Choroid plexus epithelial cell (primary cell): ENCODE measurements at regions not wholly inside any gene's neighbourhood (a gene's known extent, or its start where the extent isn't known, plus 50 kb on each side); places are given as distances from the start of the nearest gene placed in this dataset.
"Not testable (repeated sequence)": the region's sequence is repeated elsewhere in the genome, so short reads cannot be mapped to it uniquely, and the experiment has no call there.

Experiments used
- DNase-seq: peaks from one replicate; pipeline ENCODE4 v3.0.0-alpha.2; 2010; ENCODE audit warnings: low read depth
- H3K4me3 ChIP-seq: 2 replicates; pipeline ENCODE4 v1.5.1; 2011; ENCODE audit warnings: low read depth, mild to moderate bottlenecking, control low read depth, low read length, moderate library complexity
- TF ChIP-seq, protein P1 (sequence below): conservative IDR thresholded peaks from 2 replicates; pipeline ENCODE4 v1.5.1; 2011; ENCODE audit warnings: low read depth, mild to moderate bottlenecking, control low read depth, inconsistent platforms, low read length, moderate library complexity

DNA sequence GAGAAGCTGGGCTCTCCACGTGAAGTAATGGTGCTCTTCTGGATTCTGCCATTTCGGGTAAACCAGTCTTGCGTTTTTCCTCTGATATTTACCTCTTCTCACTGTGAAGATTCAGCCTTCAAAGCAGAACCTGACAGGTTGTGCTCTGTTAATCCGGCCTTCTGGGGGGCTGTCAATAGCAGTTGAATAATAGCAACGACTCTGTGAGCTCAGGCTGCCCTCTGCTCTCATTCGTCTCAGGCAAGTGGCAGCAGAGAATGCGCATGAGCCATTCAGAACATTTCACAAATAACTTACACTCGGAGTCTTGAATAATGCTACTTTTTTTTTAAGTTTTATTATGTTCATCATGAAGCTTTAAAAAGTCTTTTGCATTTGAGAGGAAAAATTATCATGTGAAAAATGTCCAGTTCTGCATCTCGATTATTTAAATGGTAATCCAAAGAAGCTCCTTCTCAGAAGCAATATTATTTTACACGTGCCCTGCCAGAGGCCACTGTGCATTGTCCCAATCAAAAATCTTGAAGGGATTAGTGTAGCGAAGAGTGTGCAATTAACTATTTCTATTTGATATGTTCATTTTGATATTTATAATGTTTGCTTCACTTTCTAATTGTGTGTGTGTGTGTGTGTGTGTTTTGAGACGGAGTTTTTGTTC is 354.2 kb upstream of the FAT1 start:
- TF ChIP-seq, protein P1, sequence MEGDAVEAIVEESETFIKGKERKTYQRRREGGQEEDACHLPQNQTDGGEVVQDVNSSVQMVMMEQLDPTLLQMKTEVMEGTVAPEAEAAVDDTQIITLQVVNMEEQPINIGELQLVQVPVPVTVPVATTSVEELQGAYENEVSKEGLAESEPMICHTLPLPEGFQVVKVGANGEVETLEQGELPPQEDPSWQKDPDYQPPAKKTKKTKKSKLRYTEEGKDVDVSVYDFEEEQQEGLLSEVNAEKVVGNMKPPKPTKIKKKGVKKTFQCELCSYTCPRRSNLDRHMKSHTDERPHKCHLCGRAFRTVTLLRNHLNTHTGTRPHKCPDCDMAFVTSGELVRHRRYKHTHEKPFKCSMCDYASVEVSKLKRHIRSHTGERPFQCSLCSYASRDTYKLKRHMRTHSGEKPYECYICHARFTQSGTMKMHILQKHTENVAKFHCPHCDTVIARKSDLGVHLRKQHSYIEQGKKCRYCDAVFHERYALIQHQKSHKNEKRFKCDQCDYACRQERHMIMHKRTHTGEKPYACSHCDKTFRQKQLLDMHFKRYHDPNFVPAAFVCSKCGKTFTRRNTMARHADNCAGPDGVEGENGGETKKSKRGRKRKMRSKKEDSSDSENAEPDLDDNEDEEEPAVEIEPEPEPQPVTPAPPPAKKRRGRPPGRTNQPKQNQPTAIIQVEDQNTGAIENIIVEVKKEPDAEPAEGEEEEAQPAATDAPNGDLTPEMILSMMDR = no peak
- no peak overlapping the region for H3K4me3 ChIP-seq
- DNase-seq = no peak

DNA sequence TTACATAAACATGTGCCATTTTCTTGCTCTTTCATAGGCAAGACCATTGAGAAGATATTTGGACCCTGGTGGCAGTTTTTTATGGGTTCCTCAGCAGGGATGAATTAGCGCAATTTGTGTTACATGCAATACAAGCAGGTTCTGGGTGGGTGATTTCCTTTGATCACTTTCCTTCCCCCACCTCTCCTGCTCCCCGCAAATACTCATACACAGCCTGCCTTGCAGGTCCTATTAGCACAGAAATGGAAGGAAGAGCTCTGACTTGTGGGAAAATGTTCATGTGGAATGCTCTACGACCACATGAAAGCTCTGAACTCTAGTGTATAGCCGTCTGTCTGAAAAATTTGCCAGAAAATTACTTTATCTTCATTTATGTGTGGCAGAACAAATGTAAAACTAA is 361.0 kb upstream of the FAT1 start:
- H3K4me3 ChIP-seq = no peak overlapping the region
- TF ChIP-seq, protein P1 = no peak
- DNase-seq = peak; percentile 3

DNA sequence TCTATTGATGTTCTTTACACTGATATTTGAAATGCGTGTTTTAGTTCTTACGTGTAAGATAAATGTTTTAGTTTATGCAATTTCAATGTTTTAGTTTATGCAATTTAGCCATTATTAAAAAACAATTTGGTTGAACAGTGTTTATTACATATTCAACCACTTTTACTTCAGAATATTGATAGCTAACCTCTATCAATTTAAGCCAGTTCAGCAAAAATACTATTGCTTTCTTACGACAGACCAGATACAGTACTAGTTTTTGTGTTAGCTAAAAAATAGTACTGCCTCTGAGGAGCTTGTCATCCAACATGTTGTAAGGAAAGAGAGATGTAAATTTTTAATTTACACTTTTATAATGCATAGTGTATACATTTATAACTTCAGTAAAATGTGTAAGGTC is 361.7 kb upstream of the FAT1 start:
- no peak for DNase-seq
- TF ChIP-seq, protein P1 = no peak
- H3K4me3 ChIP-seq = no peak overlapping the region

DNA sequence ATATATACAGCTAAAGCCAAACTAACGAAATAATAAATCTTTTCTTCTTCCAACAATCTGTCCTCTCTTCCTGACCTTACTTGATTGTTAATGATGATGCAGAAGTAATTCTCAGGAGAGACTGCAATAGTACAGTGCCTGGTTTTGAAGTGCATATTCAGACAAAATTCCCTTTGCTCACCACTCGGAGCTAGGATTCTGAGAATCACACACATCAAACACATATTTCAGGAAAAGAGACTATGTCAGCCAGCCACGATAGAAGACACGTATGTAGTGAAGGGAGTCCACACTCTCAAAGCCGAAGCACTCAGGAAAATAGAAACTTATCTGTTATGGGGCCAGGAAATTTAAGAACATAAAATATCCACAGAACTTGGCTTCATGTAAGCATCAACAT is 362.5 kb upstream of the FAT1 start:
- TF ChIP-seq, protein P1 = no peak
- H3K4me3 ChIP-seq = no peak overlapping the region
- DNase-seq = no peak

DNA sequence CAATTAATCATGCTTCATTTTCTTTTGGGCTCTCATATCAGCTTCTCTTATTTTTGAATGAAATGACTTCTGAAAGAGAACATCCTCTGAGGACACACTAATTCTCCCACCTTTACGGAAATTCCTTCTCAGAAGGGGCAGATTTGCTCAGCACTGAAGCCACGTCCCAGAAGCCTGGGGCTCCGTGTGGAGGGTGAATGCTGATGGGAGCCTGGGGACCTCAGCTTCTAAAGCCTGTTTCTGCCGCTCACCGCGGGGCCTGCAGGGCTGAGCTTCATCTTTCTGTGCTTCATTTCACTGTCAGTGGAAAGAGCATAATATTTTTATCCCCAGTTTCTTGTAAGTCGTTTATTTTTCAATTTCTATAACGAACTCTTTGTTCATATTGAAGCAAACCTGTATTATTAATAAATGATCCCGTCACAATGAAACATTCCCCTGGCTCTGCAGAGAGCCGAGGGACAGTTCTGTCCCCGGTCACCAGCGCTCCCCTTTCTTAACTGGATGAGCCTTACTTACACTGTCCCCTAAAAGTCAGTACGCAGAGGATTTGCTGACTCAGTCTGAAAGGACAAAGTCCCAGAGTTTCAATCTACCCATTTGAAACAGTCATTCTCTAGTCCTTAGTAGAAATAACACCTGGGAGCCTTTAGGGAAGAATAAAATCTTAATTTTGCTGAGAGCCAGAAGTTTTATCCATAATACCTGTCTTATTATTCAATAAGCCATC is 364.6 kb upstream of the FAT1 start:
- H3K4me3 ChIP-seq = no peak overlapping the region
- TF ChIP-seq, protein P1 = no peak
- no peak for DNase-seq

DNA sequence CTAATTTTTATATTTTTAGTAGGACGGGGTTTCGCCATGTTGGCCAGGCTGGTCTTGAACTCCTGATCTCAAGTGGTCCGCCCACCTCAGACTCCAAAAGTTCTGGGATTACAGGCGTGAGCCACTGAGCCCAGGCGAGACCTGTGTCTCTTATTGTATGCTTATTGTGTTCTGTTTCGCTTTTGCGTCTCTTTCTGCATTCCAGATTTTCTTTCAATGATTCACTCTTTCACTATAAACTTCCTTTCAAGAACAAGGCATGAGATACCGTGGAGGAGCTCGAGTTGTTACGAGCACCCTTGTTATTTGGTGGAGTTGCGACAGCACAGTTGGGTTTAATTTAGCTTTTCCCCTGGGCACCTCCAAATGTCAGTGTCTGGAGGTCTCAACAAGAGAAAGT is 366.7 kb upstream of the FAT1 start:
- H3K4me3 ChIP-seq = no peak overlapping the region
- TF ChIP-seq, protein P1 = no peak
- peak; percentile 3 for DNase-seq

DNA sequence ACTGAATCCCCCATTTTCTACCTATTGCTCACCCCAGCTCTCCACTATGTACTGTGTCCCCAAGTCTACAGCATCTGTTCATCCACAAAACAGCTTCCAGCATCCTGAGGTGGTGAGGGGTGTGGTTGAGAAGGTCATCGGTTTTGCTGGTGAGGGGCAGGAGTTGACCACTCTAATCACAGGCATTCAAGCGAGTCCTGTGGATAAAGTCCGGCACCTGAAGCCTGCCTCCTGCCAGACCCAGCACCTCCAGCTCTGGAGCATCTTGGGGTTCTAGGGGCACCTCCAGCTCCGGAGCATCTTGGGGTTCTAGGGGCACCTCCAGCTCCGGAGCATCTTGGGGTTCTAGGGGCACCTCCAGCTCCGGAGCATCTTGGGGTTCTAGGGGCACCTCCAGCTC is 367.2 kb upstream of the FAT1 start:
- not testable (repeated sequence) for DNase-seq, H3K4me3 ChIP-seq
